Stimulated activated CD8-positive, alpha-beta memory T cell treated with anti-CD3 and anti-CD28 coated beads, Interleukin-2, amount 100 ng/mL, for 1 hour (primary cell): ENCODE measurements at regions not wholly inside any gene's neighbourhood (a gene's known extent, or its start where the extent isn't known, plus 50 kb on each side); places are given as distances from the start of the nearest gene placed in this dataset.
"Not testable (repeated sequence)": the region's sequence is repeated elsewhere in the genome, so short reads cannot be mapped to it uniquely, and the experiment has no call there.

Experiments
- DNase-seq, 2 donors: peaks; one replicate each; pipeline ENCODE4 v3.0.0-alpha.2; 2020; ENCODE audit warnings: low read depth in 2 of 2

DNA sequence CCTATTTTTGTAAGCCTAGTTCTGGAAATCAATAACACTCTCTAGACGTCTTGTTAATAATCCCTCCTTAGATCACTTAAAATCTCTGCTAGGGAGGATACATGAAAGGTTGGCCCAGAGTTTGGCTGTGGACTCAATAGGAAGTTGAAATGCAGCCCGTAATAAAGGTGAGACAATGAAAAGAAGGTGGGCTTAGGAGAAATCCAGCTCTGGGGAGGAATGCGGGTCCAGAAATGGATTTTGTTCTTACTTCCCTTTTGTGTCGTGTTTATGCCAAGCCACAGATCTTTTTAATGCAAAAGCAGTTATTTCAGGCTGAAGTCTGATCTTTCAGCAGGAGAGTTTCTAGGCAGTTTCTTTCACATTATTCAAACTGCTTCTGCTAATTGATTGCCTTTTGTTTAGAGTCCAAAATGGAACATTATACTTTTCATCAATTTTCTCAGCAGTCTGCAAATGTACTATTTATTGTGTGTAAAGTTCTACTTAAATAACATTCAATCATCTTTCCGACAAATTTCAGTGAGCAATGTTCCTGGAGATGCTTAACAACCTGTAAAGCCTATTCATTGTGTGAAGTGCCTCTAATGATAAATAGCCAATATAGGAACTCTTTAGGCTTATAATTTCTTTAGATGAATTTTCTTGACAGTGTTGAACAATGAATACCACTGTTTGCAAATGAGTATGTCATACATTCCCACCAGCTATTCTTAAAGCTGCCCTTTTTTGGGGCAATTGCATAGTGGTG lies 252.9 kb upstream of the KRR1 start:
- no peak for DNase-seq

DNA sequence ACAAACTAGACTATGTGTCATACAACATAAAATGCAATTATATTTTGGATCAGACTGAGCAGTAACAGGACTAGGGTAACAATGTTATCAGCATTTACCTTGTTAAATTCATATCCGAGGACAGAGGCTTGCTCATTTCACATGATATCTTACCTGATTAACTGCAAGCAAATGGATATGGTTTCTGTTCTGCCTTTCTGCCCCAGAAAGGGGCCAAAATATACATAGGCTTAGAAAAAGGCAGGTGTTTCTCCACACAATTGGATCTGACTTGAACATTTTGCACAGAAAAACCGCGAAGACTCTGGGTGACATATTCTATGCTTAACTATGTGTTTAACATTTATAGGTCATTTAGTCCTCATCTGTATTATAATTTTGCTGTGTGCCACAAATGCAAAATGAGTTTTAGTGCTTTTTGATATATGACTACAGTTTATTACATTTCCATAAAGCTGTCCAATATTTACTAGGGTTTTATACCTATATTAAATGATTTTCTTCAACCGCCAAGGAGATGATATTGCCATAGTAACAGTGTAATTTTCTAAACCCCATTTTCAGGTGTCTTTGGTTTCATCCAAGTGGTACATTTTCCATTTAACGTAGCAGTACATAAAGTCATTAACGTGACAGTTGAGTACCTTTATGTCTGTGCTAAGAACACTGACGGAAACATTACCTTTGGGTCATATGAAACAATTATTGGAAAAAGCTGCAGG lies 249.3 kb upstream of the KRR1 start:
- no peak for DNase-seq

- DNase-seq = no peak
These were observed 248.6 kb upstream of the KRR1 start for GRCh38 chr12:75759842-75760572.

DNA sequence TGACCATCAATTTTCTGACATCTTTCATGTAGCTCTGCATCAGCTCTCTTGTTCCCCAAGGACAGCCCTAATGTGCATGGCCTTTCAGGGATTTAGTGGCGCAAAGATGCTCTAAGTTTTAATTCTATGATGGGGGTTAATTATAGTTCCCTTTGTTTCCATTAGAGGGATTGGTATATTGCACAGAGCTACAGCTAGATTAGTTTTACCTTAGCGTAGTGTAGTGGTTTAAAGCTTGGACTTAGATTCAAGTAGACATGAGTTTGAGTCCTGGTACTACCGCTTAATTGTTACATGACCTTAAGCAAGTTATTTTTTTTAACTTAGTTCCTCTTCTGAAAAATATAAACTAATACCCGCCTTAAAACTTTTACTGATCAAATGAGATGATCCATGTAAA lies 247.8 kb upstream of the KRR1 start:
- no peak for DNase-seq

DNA sequence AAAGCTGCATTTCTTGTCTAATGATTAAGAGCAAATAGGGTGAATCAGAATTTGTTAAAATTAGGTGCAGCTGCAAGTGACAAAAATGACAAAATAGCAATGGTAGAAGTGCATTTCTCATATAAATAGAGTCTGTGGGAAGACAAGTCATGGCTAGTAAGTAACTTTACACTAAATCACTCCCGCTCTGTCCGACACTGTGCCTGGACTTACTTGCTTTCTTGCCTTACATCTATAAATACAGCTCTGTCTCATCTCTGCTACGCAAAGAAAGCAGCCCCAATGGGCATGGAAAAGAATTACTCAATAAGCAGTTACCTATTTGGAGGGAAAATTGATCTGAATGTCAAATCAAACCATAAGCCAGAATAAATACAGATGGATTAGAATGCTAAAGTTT lies 245.4 kb upstream of the KRR1 start:
- DNase-seq = no peak

DNA sequence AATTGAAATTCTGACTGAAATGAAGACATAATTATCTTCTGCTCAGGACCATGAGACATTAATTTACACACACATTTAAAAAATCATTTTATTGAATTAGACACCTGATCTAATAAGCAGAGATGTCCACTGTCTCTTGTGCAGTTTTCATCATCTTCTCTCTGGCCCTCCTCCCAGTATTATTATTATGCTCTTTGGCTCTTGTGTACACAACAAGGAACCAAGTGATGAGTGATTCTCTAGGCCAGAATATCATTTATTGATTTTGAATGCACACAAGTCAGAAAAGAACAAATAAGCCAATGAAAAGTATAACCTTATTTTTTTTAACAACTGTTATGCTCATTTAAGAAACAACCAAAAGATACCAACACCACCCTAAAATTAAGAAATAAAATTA lies 244.7 kb upstream of the KRR1 start:
- no peak for DNase-seq

DNA sequence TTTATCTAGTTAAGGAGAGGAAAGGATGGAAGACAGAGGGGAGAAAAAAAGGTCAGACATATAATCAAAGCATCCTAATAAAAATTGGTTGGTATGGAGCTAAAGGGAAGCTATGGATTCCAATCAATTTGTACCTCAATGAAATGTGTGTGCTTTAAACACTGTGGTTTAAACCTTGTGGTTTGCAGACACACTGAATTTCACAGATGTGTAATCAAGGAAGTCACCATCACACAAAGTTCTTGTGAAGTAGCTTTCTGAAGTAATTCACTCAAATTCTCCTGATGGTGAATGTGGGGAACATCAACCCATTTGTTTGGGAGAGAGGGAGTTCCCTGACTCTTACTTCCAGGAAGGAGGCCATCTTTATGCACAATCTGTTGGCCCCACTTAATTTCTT lies 243.3 kb upstream of the KRR1 start:
- no peak for DNase-seq

- DNase-seq = no peak
These were observed 242.7 kb upstream of the KRR1 start for GRCh38 chr12:75754141-75754540.

DNA sequence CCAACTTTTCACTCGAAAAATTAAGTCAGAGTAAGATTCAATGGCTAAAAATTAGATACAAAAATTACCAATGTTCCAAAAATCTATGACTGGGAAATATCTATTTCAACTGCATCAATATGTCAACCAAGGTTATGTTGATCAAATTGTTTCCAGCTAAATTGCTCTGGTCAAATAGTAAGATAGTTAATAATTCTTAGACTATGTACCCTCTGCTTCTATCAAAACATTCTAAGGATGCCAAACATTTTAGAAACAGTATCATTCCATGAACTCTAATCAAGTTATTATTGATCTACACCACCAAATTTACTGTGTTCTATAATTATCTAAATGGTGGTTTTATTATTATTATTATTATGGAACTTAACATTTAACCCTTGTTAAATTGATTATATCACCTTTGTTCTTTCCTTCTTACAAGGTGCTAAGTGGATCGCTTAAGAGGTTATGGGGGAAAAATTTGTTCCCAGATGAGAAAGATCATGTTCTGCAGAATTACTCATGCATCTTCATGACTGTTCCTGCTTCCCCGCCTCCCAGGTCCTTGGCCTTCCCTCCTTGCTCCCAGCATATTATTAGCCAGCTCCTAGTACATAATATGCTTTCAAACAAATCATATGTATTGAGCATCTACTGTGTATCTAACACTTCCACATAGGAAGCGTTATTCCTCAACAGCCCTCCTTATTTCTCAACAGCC lies 240.5 kb upstream of the KRR1 start:
- no peak for DNase-seq

GRCh38 chr12:75750716-75751306 lies 239.4 kb upstream of the KRR1 start:
- no peak for DNase-seq

GRCh38 chr12:75748990-75749389 lies 237.6 kb upstream of the KRR1 start:
- DNase-seq = not testable (repeated sequence)

GRCh38 chr12:75748136-75748535 lies 236.7 kb upstream of the KRR1 start:
- no peak for DNase-seq

GRCh38 chr12:75747572-75748021 lies 236.2 kb upstream of the KRR1 start:
- DNase-seq = no peak

DNA sequence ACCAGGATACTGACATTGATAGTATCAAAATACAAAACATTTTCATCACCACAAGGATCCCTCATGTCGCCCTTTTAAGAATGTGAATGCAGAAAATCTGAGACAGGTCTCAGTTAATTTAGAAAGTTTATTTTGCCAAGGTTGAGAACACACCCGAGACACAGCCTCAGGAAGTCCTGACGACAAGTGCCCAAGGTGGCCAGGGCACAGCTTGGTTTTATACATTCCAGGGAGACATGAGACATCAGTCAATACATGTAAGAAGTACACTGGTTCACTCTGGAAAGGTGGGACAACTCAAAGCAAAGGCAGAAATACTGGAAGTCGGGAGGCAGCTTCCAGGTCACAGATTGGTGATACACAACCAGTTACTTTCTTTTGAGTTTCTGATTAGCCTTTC lies 235.2 kb upstream of the KRR1 start:
- no peak for DNase-seq

DNA sequence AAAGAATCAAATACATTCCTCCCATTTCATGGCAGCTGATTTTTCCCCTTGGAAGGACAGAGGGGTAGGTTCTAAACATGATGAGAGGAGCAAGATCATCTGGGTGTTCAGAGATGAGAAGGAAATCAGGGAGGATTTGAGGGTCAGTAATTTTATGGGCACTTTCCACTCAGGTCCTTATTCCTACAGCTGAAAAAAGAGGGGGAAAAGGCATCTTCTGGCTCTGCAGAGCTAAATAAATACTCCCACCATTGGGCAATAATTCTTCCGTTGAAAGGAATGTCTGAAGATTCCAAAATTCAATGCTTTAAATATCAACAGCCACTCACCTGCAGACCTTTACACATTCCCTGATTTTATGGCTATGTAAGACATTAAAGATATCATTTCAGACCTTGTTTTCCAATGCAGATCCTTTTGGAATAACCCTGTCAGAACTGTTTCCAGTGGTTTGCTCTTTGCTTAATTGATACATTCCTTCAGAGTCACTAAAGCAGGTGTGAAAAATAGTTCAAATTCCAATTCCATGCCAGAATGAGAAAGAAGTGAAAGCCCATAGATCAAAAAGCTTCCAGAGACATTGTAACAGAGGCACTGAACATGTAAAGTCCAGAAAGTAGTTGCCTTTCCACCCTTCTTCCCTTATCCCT lies 233.3 kb upstream of the KRR1 start:
- no peak for DNase-seq

DNA sequence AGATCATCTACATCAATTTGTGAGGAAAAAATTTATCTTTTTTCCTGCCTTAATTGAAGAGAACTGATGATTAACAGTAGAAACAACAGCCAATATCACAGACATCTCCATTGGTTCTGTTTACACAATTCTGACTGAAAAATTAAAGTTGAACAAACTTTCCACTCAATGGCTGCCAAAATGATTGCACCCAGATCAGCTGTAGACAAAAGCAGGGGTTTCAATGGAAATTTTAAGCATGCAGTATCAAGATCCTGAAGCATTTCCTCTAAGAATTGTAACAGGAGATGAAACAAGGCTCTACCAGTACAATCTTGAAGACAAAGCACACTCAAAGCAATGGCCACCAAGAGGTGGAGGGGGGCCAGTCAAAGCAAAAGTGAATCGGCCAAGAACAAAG lies 231.6 kb upstream of the KRR1 start:
- DNase-seq = no peak

- DNase-seq = no peak
These were observed 230.6 kb upstream of the KRR1 start for GRCh38 chr12:75742048-75742447.

- DNase-seq = no peak
These were observed 228.5 kb upstream of the KRR1 start for GRCh38 chr12:75739912-75740311.

DNA sequence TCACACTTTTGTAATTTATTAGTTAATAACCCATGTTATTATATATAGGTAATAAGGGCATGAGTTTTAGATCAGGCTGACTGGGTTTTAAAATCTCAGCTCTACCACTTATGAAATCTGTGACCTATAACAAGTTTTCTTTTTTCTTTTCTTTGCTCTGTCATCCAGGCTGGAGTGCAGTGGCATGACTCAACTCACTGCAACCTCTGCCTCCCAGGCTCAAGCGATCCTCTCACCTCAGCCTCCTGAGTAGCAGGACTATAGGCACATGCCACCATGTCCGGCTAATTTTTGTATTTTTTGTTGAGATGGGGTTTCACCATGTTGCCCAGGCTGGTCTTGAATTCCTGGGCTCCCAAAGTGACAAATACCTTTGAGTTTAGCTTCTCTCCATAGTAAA lies 227.7 kb upstream of the KRR1 start:
- not testable (repeated sequence) for DNase-seq

DNA sequence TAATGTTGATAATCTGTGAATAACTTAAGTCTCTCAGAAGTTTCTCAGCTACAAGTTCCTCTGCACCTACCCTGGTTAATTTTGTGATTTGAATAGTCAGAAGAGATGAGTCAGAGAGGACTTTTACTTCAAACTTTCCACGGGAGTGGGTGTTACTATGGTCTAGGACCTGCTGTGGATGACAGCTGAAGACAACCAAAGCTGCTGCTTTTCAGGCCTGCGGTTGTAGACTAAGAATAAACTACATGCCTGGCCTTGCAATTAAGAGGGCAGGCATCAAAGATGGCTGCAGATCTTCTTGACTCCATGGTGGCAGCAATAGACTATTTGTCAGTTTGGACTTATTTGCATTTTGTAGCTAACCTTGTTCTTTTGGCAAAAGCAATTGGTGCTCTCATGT lies 227.1 kb upstream of the KRR1 start:
- no peak for DNase-seq

GRCh38 chr12:75735853-75736252 lies 224.4 kb upstream of the KRR1 start:
- DNase-seq = no peak
